ENCODE measurements at regions not wholly inside any gene's neighbourhood (a gene's known extent, or its start where the extent isn't known, plus 50 kb on each side); places are given as distances from the start of the nearest gene placed in this dataset.

GRCh38 chr17:77838748-77839697 lies 119.5 kb upstream of the TNRC6C start:
- POLR2A ChIA-PET = no interaction called here
- H3K27ac ChIP-seq (ENCODE audit: low read depth, low read length) = no peak overlapping the region
- H3K9me3 ChIP-seq (ENCODE audit: control insufficient read depth, insufficient read depth, low read length) = no peaks in the 10 kb centered on the region; the same call in 1 of the 2 replicates
- no peak overlapping the region for H3K4me3 ChIP-seq (ENCODE audit: low read depth, low read length)
- DNase-seq (ENCODE audit: low read depth, low spot score) = no peak
- peaks cover 7% of the 10 kb centered on the region for H3K27me3 ChIP-seq (ENCODE audit: control insufficient read depth, insufficient read depth, low read length)
- CTCF ChIA-PET = no interaction called here
- no peak for TF ChIP-seq CTCF (IDR thresholded peaks at IDR 0.05; ENCODE audit: low read depth, low read length)

GRCh38 chr17:77839698-77840512 lies 118.6 kb upstream of the TNRC6C start:
- DNase-seq (ENCODE audit: low read depth, low spot score) = no peak
- Histone ChIP-seq H3K4me3 (ENCODE audit: low read depth, low read length) (no peak overlapping the region), H3K9me3 (ENCODE audit: control insufficient read depth, insufficient read depth, low read length) (no peaks in the 10 kb centered on the region; the same call in 1 of the 2 replicates), H3K27me3 (ENCODE audit: control insufficient read depth, insufficient read depth, low read length) (peaks cover 7% of the 10 kb centered on the region), H3K27ac (ENCODE audit: low read depth, low read length) (no peak overlapping the region)
- TF ChIP-seq CTCF (IDR thresholded peaks at IDR 0.05; ENCODE audit: low read depth, low read length) = no peak
- CTCF ChIA-PET = no interaction called here
- POLR2A ChIA-PET = interaction anchor here (1.0 kb wide), 1 partner anchor 118 kb away, joined by 4 read pairs; the partner anchor contains the start of gene TNRC6C

- ChIA-PET CTCF (no interaction called here), POLR2A (interaction anchor here (1.0 kb wide), 1 partner anchor 118 kb away, joined by 4 read pairs; the partner anchor contains the start of gene TNRC6C)
- Histone ChIP-seq H3K4me3 (ENCODE audit: low read depth, low read length) (no peak overlapping the region), H3K27ac (ENCODE audit: low read depth, low read length) (no peak overlapping the region), H3K9me3 (ENCODE audit: control insufficient read depth, insufficient read depth, low read length) (no peaks in the 10 kb centered on the region; the same call in 1 of the 2 replicates), H3K27me3 (ENCODE audit: control insufficient read depth, insufficient read depth, low read length) (peaks cover 7% of the 10 kb centered on the region)
- TF ChIP-seq CTCF (IDR thresholded peaks at IDR 0.05; ENCODE audit: low read depth, low read length) = no peak
- DNase-seq (ENCODE audit: low read depth, low spot score) = no peak
Measured at GRCh38 chr17:77840513-77841165, 117.9 kb upstream of the TNRC6C start.

- DNase-seq (ENCODE audit: low read depth, low spot score) = no peak
- no peaks in the 10 kb centered on the region; the same call in 1 of the 2 replicates for H3K9me3 ChIP-seq (ENCODE audit: control insufficient read depth, insufficient read depth, low read length)
- ChIA-PET CTCF (no interaction called here), POLR2A (interaction anchor here (0.7 kb wide), 1 partner anchor 20 kb away, joined by 3 read pairs; no protein-coding TSS in a partner anchor)
- no peak overlapping the region for H3K4me3 ChIP-seq (ENCODE audit: low read depth, low read length)
- H3K27me3 ChIP-seq (ENCODE audit: control insufficient read depth, insufficient read depth, low read length) = peaks cover 7% of the 10 kb centered on the region
- no peak overlapping the region for H3K27ac ChIP-seq (ENCODE audit: low read depth, low read length)
- no peak for TF ChIP-seq CTCF (IDR thresholded peaks at IDR 0.05; ENCODE audit: low read depth, low read length)
Measured at GRCh38 chr17:77841742-77842527, 116.6 kb upstream of the TNRC6C start.
